ENCODE measurements at regions not wholly inside any gene's neighbourhood (a gene's known extent, or its start where the extent isn't known, plus 50 kb on each side); places are given as distances from the start of the nearest gene placed in this dataset.

- TF ChIP-seq POLR2A (IDR thresholded peaks at IDR 0.05): no peak
- no peak for TF ChIP-seq CTCF (IDR thresholded peaks at IDR 0.05)
These were observed 145.0 kb upstream of the ARHGAP20 start for GRCh38 chr11:110856996-110857812.

Measured in uterus (tissue), 2 donors.